Epithelial cell of esophagus (primary cell): ENCODE measurements at regions not wholly inside any gene's neighbourhood (a gene's known extent, or its start where the extent isn't known, plus 50 kb on each side); places are given as distances from the start of the nearest gene placed in this dataset.

Experiments
- DNase-seq: peaks from one replicate; pipeline ENCODE4 v3.0.0; 2010; ENCODE audit warnings: low read depth
- H3K4me3 ChIP-seq: 2 replicates; pipeline ENCODE4 v1.5.1; 2011; ENCODE audit warnings: mild to moderate bottlenecking, low read length, control low read depth
- TF ChIP-seq, protein P1 (sequence below): IDR thresholded peaks from 2 replicates; pipeline ENCODE4 v1.5.1; 2011; ENCODE audit warnings: low read depth, mild to moderate bottlenecking, low read length, control low read depth, inconsistent platforms; ENCODE audit not compliant: insufficient read depth; ENCODE audit errors: missing control alignments

DNA sequence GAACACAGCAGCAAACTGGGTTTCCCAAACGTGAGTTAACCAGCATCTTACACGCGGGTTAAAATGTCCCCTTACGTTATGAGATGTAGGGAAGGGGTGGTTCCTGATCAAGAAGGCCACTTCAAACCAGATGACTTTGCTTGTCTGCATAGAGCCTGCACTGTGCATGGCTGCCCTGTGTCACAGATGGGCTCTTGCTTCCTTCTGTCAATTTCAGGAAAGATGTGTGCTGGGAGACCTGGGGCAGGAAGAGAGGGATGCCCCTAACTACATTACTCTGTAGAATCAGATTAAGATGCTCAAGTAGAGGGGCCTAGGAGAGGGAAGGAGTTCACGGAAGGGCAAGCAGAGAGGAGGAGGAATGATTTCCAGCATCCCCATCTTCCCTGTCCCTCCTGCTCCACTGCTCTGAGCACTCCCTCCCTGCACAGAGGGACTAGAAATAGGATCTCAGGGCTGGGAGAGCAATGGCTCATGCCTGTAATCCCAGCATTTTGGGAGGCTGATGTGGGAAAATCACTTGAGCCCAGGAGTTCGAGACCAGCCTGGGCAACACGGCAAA, 63.5 kb upstream of the ZMYND8 start:
- no peak overlapping the region for H3K4me3 ChIP-seq
- no peak for DNase-seq
- TF ChIP-seq, protein P1, sequence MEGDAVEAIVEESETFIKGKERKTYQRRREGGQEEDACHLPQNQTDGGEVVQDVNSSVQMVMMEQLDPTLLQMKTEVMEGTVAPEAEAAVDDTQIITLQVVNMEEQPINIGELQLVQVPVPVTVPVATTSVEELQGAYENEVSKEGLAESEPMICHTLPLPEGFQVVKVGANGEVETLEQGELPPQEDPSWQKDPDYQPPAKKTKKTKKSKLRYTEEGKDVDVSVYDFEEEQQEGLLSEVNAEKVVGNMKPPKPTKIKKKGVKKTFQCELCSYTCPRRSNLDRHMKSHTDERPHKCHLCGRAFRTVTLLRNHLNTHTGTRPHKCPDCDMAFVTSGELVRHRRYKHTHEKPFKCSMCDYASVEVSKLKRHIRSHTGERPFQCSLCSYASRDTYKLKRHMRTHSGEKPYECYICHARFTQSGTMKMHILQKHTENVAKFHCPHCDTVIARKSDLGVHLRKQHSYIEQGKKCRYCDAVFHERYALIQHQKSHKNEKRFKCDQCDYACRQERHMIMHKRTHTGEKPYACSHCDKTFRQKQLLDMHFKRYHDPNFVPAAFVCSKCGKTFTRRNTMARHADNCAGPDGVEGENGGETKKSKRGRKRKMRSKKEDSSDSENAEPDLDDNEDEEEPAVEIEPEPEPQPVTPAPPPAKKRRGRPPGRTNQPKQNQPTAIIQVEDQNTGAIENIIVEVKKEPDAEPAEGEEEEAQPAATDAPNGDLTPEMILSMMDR = no peak

DNA sequence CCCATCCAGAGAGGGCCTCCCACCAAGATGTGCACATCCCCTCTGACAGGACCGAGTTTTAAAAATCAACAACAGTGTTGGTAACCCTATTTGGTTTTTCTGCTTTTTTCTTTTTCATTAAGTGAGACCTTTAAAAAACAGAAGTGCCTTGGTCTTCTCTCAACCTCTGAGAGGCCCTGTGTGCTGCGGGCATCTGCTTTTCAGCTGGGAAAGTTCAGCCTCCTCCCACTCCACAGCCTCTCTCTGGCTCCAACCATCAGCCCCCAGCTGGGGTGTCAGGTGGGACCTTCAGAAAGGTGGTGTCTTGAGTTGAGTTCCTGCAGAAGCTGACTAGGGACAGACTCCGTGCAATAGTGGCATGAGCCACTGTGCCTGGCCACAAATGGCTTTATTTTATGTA, 64.6 kb upstream of the ZMYND8 start:
- no peak for DNase-seq
- no peak overlapping the region for H3K4me3 ChIP-seq
- TF ChIP-seq, protein P1 = no peak

DNA sequence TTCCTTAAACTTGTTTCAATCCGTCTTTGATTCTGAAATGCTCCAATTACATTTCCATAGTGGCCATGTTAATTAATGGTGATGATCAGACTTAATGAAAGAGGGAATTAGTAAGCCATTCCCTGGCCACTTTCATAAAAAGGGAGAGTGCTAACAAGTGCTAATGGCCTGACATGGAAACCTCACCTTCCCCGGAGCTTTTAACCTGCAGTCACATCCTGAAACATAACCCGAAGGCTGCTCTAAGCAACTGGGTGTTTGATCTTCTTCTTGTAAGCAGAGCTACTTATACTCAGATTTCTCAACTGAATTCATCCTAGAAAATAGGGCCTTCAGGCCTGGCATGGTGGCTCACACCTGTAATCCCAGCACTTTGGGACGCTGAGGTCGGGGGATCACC, 67.1 kb upstream of the ZMYND8 start:
- DNase-seq = no peak
- no peak overlapping the region for H3K4me3 ChIP-seq
- TF ChIP-seq, protein P1 = no peak

DNA sequence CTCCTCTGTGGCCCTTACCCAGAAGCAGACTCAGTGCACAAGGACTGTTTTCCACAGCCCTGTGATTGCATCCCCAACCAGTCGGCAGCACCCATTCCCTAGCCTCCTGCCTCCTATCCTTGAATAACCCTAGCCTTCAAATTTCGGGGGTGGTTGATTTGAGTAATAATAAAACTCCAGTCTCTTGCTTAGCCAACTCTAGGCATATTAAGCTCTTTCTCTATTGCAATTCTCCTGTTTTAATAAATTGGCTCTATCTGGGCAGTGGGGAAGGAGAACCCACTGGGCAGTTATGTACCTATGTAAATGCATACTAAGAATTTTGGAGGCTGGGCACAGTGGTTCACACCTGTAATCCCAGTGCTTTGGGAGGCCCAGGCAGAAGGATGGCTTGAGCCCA, 70.6 kb upstream of the ZMYND8 start:
- TF ChIP-seq, protein P1 = no peak
- no peak for DNase-seq
- no peak overlapping the region for H3K4me3 ChIP-seq

DNA sequence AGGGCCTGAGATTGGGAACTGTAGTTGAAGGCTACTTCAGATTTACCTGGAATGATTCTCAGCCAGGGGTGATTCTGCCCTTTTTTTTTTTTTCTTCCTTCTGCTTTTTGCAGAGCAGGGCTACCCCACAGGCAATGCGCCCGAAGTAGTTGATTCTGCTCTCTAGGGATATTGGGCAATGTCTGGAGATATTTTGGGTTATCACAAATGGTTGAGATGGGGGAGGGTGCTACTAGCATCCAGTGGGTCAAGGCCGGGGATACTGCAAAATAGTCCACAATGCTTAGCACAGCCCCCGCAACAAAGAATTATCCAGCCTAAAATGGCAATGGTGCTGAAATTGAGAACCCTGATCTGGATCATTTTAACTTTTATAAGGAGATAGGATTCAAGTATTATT, 71.2 kb upstream of the ZMYND8 start:
- DNase-seq = no peak
- TF ChIP-seq, protein P1 = no peak
- H3K4me3 ChIP-seq = no peak overlapping the region

DNA sequence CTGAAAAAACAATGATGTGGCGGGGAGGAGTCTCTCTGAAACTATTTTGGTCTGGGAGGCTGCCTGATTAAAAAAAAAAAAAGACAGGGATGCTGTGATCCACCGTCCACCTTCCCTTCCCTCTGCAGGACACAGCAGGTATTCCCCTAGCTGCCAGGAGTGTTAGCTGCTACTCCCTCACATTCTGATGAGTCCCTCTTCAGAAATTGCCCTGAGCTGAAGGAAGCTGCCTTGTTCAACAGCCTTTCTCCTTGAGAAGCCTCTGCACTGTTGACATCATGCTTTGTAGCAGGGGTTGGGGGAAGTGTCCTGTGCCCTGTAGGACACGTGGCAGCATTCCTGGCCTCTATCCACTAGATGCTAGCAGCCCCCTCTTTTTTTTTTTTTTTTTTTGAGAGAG, 71.7 kb upstream of the ZMYND8 start:
- no peak for DNase-seq
- H3K4me3 ChIP-seq = no peak overlapping the region
- TF ChIP-seq, protein P1 = no peak

DNA sequence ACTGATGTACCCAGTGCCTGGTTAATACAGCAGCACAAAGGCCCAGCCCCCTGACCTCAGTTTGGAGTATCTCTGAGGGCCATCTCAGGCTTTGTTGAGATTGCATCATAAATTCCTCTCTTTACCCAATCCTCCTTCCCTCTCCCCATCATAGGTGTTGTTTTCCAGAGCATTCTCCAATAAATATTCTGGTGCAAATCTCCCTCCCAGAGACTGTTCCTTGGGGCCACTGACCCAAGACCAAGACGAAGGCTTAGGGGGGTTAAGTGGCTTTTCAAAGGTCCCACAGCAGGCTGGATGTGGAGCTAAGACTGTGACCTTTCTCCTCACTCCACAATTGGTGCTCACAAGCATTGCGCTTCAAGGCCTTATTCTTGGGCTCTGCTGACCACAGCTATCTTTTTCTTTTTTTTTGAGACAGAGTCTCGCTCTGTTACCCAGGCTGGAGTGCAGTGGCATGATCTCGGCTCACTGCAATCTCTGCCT, 72.4 kb upstream of the ZMYND8 start:
- TF ChIP-seq, protein P1 = no peak
- no peak for DNase-seq
- no peak overlapping the region for H3K4me3 ChIP-seq
